Liver (tissue), 8 donors: ENCODE measurements at regions not wholly inside any gene's neighbourhood (a gene's known extent, or its start where the extent isn't known, plus 50 kb on each side); places are given as distances from the start of the nearest gene placed in this dataset.

ENCODE experiments used
- DNase-seq: peaks from one replicate; pipeline ENCODE4 v3.0.0-alpha.2; 2017; ENCODE audit warnings: low spot score
- H3K27ac ChIP-seq, 2 donors: one replicate each; pipeline ENCODE4 v1.7.0; 2013; ENCODE audit warnings: inconsistent platforms in 2 of 2, low read length in 2 of 2, control low read depth in 1 of 2, low read depth in 1 of 2, mild to moderate bottlenecking in 1 of 2
- H3K27me3 ChIP-seq, 4 donors: one replicate each; pipeline versions ENCODE4 v1.6.1 to v1.7.0; 2013; ENCODE audit warnings: low read length in 3 of 4, inconsistent platforms in 1 of 4, mild to moderate bottlenecking in 1 of 4, moderate library complexity in 1 of 4; ENCODE audit not compliant: control insufficient read depth in 4 of 4, insufficient read depth in 4 of 4
- H3K36me3 ChIP-seq, 4 donors: one replicate each; pipeline versions ENCODE4 v1.6.1 to v1.7.0; 2013; ENCODE audit warnings: low read length in 3 of 4, mild to moderate bottlenecking in 3 of 4, low read depth in 1 of 4, moderate library complexity in 1 of 4; ENCODE audit not compliant: control insufficient read depth in 4 of 4, insufficient read depth in 3 of 4
- H3K4me1 ChIP-seq, 4 donors: one replicate each; pipeline versions ENCODE4 v1.6.1 to v1.7.0; 2013; ENCODE audit warnings: low read length in 3 of 4, mild to moderate bottlenecking in 3 of 4, moderate library complexity in 1 of 4; ENCODE audit not compliant: control insufficient read depth in 4 of 4, insufficient read depth in 4 of 4
- H3K4me3 ChIP-seq, 3 donors: one replicate each; pipeline versions ENCODE4 v1.6.1 to v1.7.0; 2013; ENCODE audit warnings: low read length in 3 of 3, control low read depth in 1 of 3, low read depth in 1 of 3, mild to moderate bottlenecking in 1 of 3
- H3K9ac ChIP-seq, 2 donors: one replicate each; pipeline ENCODE4 v1.7.0; 2013; ENCODE audit warnings: low read length in 2 of 2, mild to moderate bottlenecking in 2 of 2, moderate library complexity in 2 of 2, control low read depth in 1 of 2, low read depth in 1 of 2
- H3K9me3 ChIP-seq, 4 donors: one replicate each; pipeline versions ENCODE4 v1.6.1 to v1.7.0; 2013; ENCODE audit warnings: low read length in 3 of 4; ENCODE audit not compliant: control insufficient read depth in 4 of 4
- ATF3 ChIP-seq: IDR thresholded peaks from 2 replicates; pipeline ENCODE4 v1.6.1; 2016; ENCODE audit warnings: antibody characterized with exemption
- CTCF ChIP-seq: fragments of 150-350 bp; IDR thresholded peaks from 2 replicates; pipeline ENCODE4 v1.5.1; 2017; ENCODE audit warnings: improper control_type of control experiment, low read depth, low read length; ENCODE audit not compliant: missing input control
- EGR1 ChIP-seq, 2 donors: IDR thresholded peaks; 2 replicates each; pipeline ENCODE4 v1.6.1; 2016 to 2018; ENCODE audit warnings: antibody characterized with exemption in 2 of 2, low read depth in 2 of 2
- FOXA1 ChIP-seq: IDR thresholded peaks from 2 replicates; pipeline ENCODE4 v1.6.1; 2016; ENCODE audit warnings: antibody characterized with exemption
- FOXA2 ChIP-seq: IDR thresholded peaks from 2 replicates; pipeline ENCODE4 v1.6.1; 2016; ENCODE audit warnings: antibody characterized with exemption
- GABPA ChIP-seq, 2 donors: IDR thresholded peaks in 1 of 2; conservative IDR thresholded peaks in 1 of 2; 2 replicates each; pipeline ENCODE4 v1.6.1; 2016; ENCODE audit warnings: antibody characterized with exemption in 2 of 2, mild to moderate bottlenecking in 1 of 2, moderate library complexity in 1 of 2
- HNF4A ChIP-seq, 2 donors: conservative IDR thresholded peaks; 2 replicates each; pipeline ENCODE4 v1.6.1; 2016; ENCODE audit warnings: antibody characterized with exemption in 2 of 2, mild to moderate bottlenecking in 2 of 2
- HNF4G ChIP-seq: IDR thresholded peaks from 2 replicates; pipeline ENCODE4 v1.6.1; 2016; ENCODE audit warnings: antibody characterized with exemption
- JUND ChIP-seq, 2 donors: IDR thresholded peaks; 2 replicates each; pipeline ENCODE4 v1.6.1; 2016; ENCODE audit warnings: antibody characterized with exemption in 2 of 2
- MAX ChIP-seq: IDR thresholded peaks from 2 replicates; pipeline ENCODE4 v1.6.1; 2016; ENCODE audit warnings: antibody characterized with exemption
- NR2F2 ChIP-seq: IDR thresholded peaks from 2 replicates; pipeline ENCODE4 v1.6.1; 2016; ENCODE audit warnings: antibody characterized with exemption
- RAD21 ChIP-seq, 2 donors: IDR thresholded peaks; 2 replicates each; pipeline ENCODE4 v1.6.1; 2016; ENCODE audit warnings: antibody characterized with exemption in 2 of 2, mild to moderate bottlenecking in 2 of 2
- REST ChIP-seq: IDR thresholded peaks from 2 replicates; pipeline ENCODE4 v1.6.1; 2016; ENCODE audit warnings: antibody characterized with exemption, mild to moderate bottlenecking
- RXRA ChIP-seq, 2 donors: IDR thresholded peaks; 2 replicates each; pipeline ENCODE4 v1.6.1; 2017 to 2018; ENCODE audit warnings: antibody characterized with exemption in 2 of 2, mild to moderate bottlenecking in 1 of 2
- SP1 ChIP-seq: IDR thresholded peaks from 2 replicates; pipeline ENCODE4 v1.6.1; 2018; ENCODE audit warnings: antibody characterized with exemption, mild to moderate bottlenecking
- TAF1 ChIP-seq: conservative IDR thresholded peaks from 2 replicates; pipeline ENCODE4 v1.6.1; 2016; ENCODE audit warnings: antibody characterized with exemption, mild to moderate bottlenecking
- YY1 ChIP-seq: IDR thresholded peaks from 2 replicates; pipeline ENCODE4 v1.6.1; 2016; ENCODE audit warnings: antibody characterized with exemption, mild to moderate bottlenecking
- ZBTB33 ChIP-seq: IDR thresholded peaks from 2 replicates; pipeline ENCODE4 v1.6.1; 2016; ENCODE audit warnings: antibody characterized with exemption
- whole genome bisulfite sequencing: extraction: QIAGEN DNeasy Blood & Tissue Kit; methylation state at CpG from one replicate; pipeline ENCODE4 v1.1.7; 2013; 5-methylcytosine and 5-hydroxymethylcytosine counted together
- donor health status: healthy.
- donor health status: healthy.
- donor health status: healthy.
- donor health status: healthy.
- donor health status: healthy.

- Histone ChIP-seq H3K36me3 (no peaks in the 10 kb centered on the region), H3K4me3 (no peak overlapping the region), H3K27me3 (no peaks in the 10 kb centered on the region), H3K27ac (no peak overlapping the region), H3K9ac (no peak overlapping the region), H3K4me1 (peaks cover 0 to 17% (median 15%) of the 10 kb centered on the region in 4 donors), H3K9me3 (no peaks in the 10 kb centered on the region)
- DNase-seq, result no peak
- no peak for TF ChIP-seq GABPA (IDR thresholded peaks at IDR 0.05 in 1 of 2, conservative IDR thresholded peaks at IDR 0.05 in 1 of 2)
- no peak for TF ChIP-seq EGR1 (IDR thresholded peaks at IDR 0.05; ENCODE audit: low read depth in 2 of 2)
- peak in 1 of 2 donors; percentile 49 for TF ChIP-seq JUND (IDR thresholded peaks at IDR 0.05)
- TF ChIP-seq HNF4A (conservative IDR thresholded peaks at IDR 0.05), result peak; percentile 83 to 89
- no peak for TF ChIP-seq SP1
- no peak for TF ChIP-seq HNF4G
- no peak for TF ChIP-seq REST
- TF ChIP-seq RXRA (IDR thresholded peaks at IDR 0.05), result peak in 1 of 2 donors; percentile 70
- no peak for TF ChIP-seq YY1
- TF ChIP-seq ATF3, result peak; percentile 78
- TF ChIP-seq TAF1, result no peak
- TF ChIP-seq RAD21 (IDR thresholded peaks at IDR 0.05), result no peak
- no peak for TF ChIP-seq NR2F2
- TF ChIP-seq FOXA1, result no peak
- peak; percentile 35 for TF ChIP-seq MAX
- TF ChIP-seq FOXA2, result no peak
- no peak for TF ChIP-seq ZBTB33
- TF ChIP-seq CTCF, result no peak
- 40% methylated on average over 4 of the region's 4 CpGs for WGBS
These were observed 697.1 kb downstream of the DOK5 start for GRCh38 chr20:55172310-55173002.
